ENCODE measurements at regions not wholly inside any gene's neighbourhood (a gene's known extent, or its start where the extent isn't known, plus 50 kb on each side); places are given as distances from the start of the nearest gene placed in this dataset.

- Histone ChIP-seq H3K4me1 (no peaks in the 10 kb centered on the region), H3K4me3 (no peak overlapping the region), H3K27me3 (no peaks in the 10 kb centered on the region), H3K9me3 (no peaks in the 10 kb centered on the region), H3K27ac (no peak overlapping the region), H3K36me3 (no peaks in the 10 kb centered on the region)
- WGBS: 17% methylated on average over 2 of the region's 3 CpGs
- TF ChIP-seq CTCF (IDR thresholded peaks at IDR 0.05) (no peak), POLR2AphosphoS5 (IDR thresholded peaks at IDR 0.05) (no peak), POLR2A (IDR thresholded peaks at IDR 0.05) (no peak), EP300 (IDR thresholded peaks at IDR 0.05) (no peak)
- no peak for DNase-seq (ENCODE audit: low spot score in 2 of 2)
Measured at GRCh38 chrX:13898083-13898482, 81.2 kb upstream of the GPM6B start.

GRCh38 chrX:13897566-13897965, 80.7 kb upstream of the GPM6B start:
- no peak overlapping the region for H3K4me3 ChIP-seq
- H3K27ac ChIP-seq: no peak overlapping the region
- no peaks in the 10 kb centered on the region for H3K36me3 ChIP-seq
- H3K4me1 ChIP-seq: no peaks in the 10 kb centered on the region
- no peaks in the 10 kb centered on the region for H3K9me3 ChIP-seq
- no peak for TF ChIP-seq POLR2A (IDR thresholded peaks at IDR 0.05)
- TF ChIP-seq EP300 (IDR thresholded peaks at IDR 0.05): no peak
- TF ChIP-seq POLR2AphosphoS5 (IDR thresholded peaks at IDR 0.05): no peak
- no peak for TF ChIP-seq CTCF (IDR thresholded peaks at IDR 0.05)
- 64% methylated on average over 4 of the region's 4 CpGs for WGBS
- no peaks in the 10 kb centered on the region for H3K27me3 ChIP-seq
- DNase-seq (ENCODE audit: low spot score in 2 of 2): no peak

- Histone ChIP-seq H3K36me3 (no peaks in the 10 kb centered on the region), H3K4me3 (no peak overlapping the region), H3K4me1 (peaks cover 4% of the 10 kb centered on the region), H3K27ac (no peak overlapping the region), H3K27me3 (no peaks in the 10 kb centered on the region), H3K9me3 (no peaks in the 10 kb centered on the region)
- WGBS: 47% methylated on average over 5 of the region's 5 CpGs
- DNase-seq (ENCODE audit: low spot score in 2 of 2): no peak
- no peak for TF ChIP-seq POLR2A (IDR thresholded peaks at IDR 0.05)
- no peak for TF ChIP-seq POLR2AphosphoS5 (IDR thresholded peaks at IDR 0.05)
- no peak for TF ChIP-seq EP300 (IDR thresholded peaks at IDR 0.05)
- no peak for TF ChIP-seq CTCF (IDR thresholded peaks at IDR 0.05)
Measured at GRCh38 chrX:13894888-13895565, 78.1 kb upstream of the GPM6B start.

- Histone ChIP-seq H3K4me1 (peaks cover 4% of the 10 kb centered on the region), H3K9me3 (no peaks in the 10 kb centered on the region), H3K27me3 (no peaks in the 10 kb centered on the region), H3K4me3 (no peak overlapping the region), H3K36me3 (no peaks in the 10 kb centered on the region), H3K27ac (no peak overlapping the region)
- WGBS: 67% methylated on average over 5 of the region's 5 CpGs
- TF ChIP-seq EP300 (IDR thresholded peaks at IDR 0.05) (no peak), CTCF (IDR thresholded peaks at IDR 0.05) (no peak), POLR2A (IDR thresholded peaks at IDR 0.05) (no peak), POLR2AphosphoS5 (IDR thresholded peaks at IDR 0.05) (no peak)
- no peak for DNase-seq (ENCODE audit: low spot score in 2 of 2)
Measured at GRCh38 chrX:13893826-13894225, 76.9 kb upstream of the GPM6B start.

GRCh38 chrX:13892856-13893255, 76.0 kb upstream of the GPM6B start:
- no peak for DNase-seq (ENCODE audit: low spot score in 2 of 2)
- Histone ChIP-seq H3K36me3 (no peaks in the 10 kb centered on the region), H3K4me3 (no peak overlapping the region), H3K27ac (no peak overlapping the region), H3K27me3 (no peaks in the 10 kb centered on the region), H3K4me1 (peaks cover 4% of the 10 kb centered on the region), H3K9me3 (no peaks in the 10 kb centered on the region)
- no peak for TF ChIP-seq POLR2AphosphoS5 (IDR thresholded peaks at IDR 0.05)
- WGBS: 85% methylated on average over 3 of the region's 3 CpGs

All from suprapubic skin (tissue), 4 donors.